Spleen (tissue), 7 donors: ENCODE measurements at regions not wholly inside any gene's neighbourhood (a gene's known extent, or its start where the extent isn't known, plus 50 kb on each side); places are given as distances from the start of the nearest gene placed in this dataset.

Experiments
- POLR2A ChIP-seq, 3 donors: fragments of 450-650 bp; IDR thresholded peaks; one replicate each; pipeline ENCODE4 v1.5.1; 2017; ENCODE audit warnings: antibody characterized with exemption in 3 of 3, mild to moderate bottlenecking in 1 of 3
- TF ChIP-seq, protein P1 (sequence below), 11 experiments: fragments of 200-600 bp in 7 of 11; fragments of 450-650 bp in 4 of 11; sonication (generic) in 4 of 11; IDR thresholded peaks in 8 of 11; conservative IDR thresholded peaks in 3 of 11; 1 replicate in 7 of 11; 2 replicates in 4 of 11; pipeline versions ENCODE4 v1.4.0 to v1.8.0; 2016 to 2021; ENCODE audit warnings: antibody characterized with exemption in 11 of 11, inconsistent platforms in 4 of 11, mild to moderate bottlenecking in 1 of 11
- donor health status: DM: no; HTN: no; CAD: no; lungs with moderate emphysema.
- donor health status: DM: no; HTN: no; CAD: no.
- donor health status: DM: no; HTN: no; CAD: no.

DNA sequence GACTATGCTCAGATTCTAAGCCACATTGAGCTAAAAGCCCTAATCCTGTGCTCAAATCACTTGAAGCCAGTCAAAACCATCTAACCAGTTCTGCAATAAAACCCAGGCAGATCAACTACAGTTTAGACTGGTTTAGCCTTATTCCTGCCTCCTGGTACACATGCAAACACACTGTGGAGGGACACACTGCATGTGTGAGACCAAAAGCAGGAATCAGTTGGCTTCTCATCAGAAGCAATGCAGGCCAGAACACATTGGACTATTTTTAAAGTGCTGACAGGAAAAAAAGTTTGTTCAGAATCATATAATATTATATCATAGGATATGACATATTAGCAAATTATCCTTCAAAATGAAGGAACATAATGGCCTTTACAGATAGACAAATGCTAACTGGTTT lies 52.5 kb upstream of the NT5C1B start:
- TF ChIP-seq, protein P1, sequence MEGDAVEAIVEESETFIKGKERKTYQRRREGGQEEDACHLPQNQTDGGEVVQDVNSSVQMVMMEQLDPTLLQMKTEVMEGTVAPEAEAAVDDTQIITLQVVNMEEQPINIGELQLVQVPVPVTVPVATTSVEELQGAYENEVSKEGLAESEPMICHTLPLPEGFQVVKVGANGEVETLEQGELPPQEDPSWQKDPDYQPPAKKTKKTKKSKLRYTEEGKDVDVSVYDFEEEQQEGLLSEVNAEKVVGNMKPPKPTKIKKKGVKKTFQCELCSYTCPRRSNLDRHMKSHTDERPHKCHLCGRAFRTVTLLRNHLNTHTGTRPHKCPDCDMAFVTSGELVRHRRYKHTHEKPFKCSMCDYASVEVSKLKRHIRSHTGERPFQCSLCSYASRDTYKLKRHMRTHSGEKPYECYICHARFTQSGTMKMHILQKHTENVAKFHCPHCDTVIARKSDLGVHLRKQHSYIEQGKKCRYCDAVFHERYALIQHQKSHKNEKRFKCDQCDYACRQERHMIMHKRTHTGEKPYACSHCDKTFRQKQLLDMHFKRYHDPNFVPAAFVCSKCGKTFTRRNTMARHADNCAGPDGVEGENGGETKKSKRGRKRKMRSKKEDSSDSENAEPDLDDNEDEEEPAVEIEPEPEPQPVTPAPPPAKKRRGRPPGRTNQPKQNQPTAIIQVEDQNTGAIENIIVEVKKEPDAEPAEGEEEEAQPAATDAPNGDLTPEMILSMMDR (IDR thresholded peaks at IDR 0.05 in 8 of 11, conservative IDR thresholded peaks at IDR 0.05 in 3 of 11) = no peak
- TF ChIP-seq POLR2A (IDR thresholded peaks at IDR 0.05) = no peak
